HepG2 (cell line): ENCODE measurements at regions not wholly inside any gene's neighbourhood (a gene's known extent, or its start where the extent isn't known, plus 50 kb on each side); places are given as distances from the start of the nearest gene placed in this dataset.

Experiments
- ATAC-seq: fragments of 200-7000 bp; cut with Tn5 transposase; 3 replicates; pipeline ENCODE4 v1.9.1; 2020; ENCODE audit warnings: mild to moderate bottlenecking, moderate library complexity
- BruUV-seq: library from RNA; stranded (reverse); fragments of 400-500 nt; replicated peaks from 2 replicates; lab custom pipeline; 2021; lab: Mats Ljungman, UMichigan
- CTCF ChIA-PET: fragments of 300-600 bp; formaldehyde crosslinking; extraction: SDS; loops from one replicate; lab custom pipeline; 2021; ENCODE audit warnings: low total read pairs, inconsistent platforms, low intra/inter-chr PET ratio; lab: Yijun Ruan, JAX
- POLR2A ChIA-PET: fragments of 350-600 bp; sonication (Branson Sonifier 250); formaldehyde crosslinking; loops from one replicate; lab custom pipeline; 2020; ENCODE audit warnings: antibody characterized with exemption, inconsistent platforms; lab: Yijun Ruan, JAX
- DNase-seq: peaks from one replicate; pipeline ENCODE4 v3.0.0-alpha.2; 2015; ENCODE audit warnings: low spot score
- FAIRE-seq: peaks from 3 replicates; lab custom pipeline; 2011; peaks lifted over from hg19 to GRCh38; lab: Jason Lieb, UNC
- H2AFZ ChIP-seq: one replicate; pipeline ENCODE4 v1.6.1; 2011; ENCODE audit warnings: low read length, inconsistent platforms
- H3K27ac ChIP-seq: fragments of 300-600 bp; 3 replicates; pipeline ENCODE4 v1.8.0; 2011; ENCODE audit warnings: mixed run types, mild to moderate bottlenecking, mixed read lengths, low read length, inconsistent platforms; ENCODE audit not compliant: insufficient read depth; ENCODE audit errors: extremely low read length
- H3K27me3 ChIP-seq, 2 experiments: fragments of 200-600 bp in 1 of 2; 2 replicates in 1 of 2; 3 replicates in 1 of 2; pipeline versions ENCODE4 v1.6.0 to v1.8.0; 2011; ENCODE audit warnings: low read length in 2 of 2, mild to moderate bottlenecking in 2 of 2, moderate library complexity in 2 of 2, inconsistent platforms in 1 of 2; ENCODE audit not compliant: insufficient read depth in 2 of 2, control insufficient read depth in 1 of 2
- H3K36me3 ChIP-seq, 2 experiments: fragments of 200-600 bp in 1 of 2; replicated peaks in 1 of 2; 2 replicates in 1 of 2; 3 replicates in 1 of 2; pipeline versions ENCODE4 v1.5.1 to v1.8.0; 2011; ENCODE audit warnings: low read length in 2 of 2, inconsistent platforms in 1 of 2; ENCODE audit not compliant: insufficient read depth in 2 of 2, control insufficient read depth in 1 of 2
- H3K4me1 ChIP-seq: 2 replicates; pipeline ENCODE4 v1.5.1; 2012; ENCODE audit warnings: low read length, inconsistent platforms; ENCODE audit not compliant: insufficient read depth
- H3K4me2 ChIP-seq: 2 replicates; pipeline ENCODE4 v1.6.0; 2011; ENCODE audit warnings: low read depth, low read length, inconsistent platforms
- H3K4me3 ChIP-seq, 3 experiments: fragments of 200-600 bp in 1 of 3; sonication (generic), shearing (Covaris generic) in 1 of 3; replicated peaks in 1 of 3; 2 replicates each; pipeline ENCODE4 v1.5.1; 2011 to 2016; ENCODE audit warnings: low read length in 3 of 3, inconsistent platforms in 2 of 3, low read depth in 2 of 3, mild to moderate bottlenecking in 2 of 3, control low read depth in 1 of 3, mixed read lengths in 1 of 3; ENCODE audit not compliant: insufficient read depth in 1 of 3
- H3K79me2 ChIP-seq: one replicate; pipeline ENCODE4 v1.6.1; 2011; ENCODE audit warnings: low read length, inconsistent platforms; ENCODE audit not compliant: insufficient read depth
- H3K9ac ChIP-seq: 2 replicates; pipeline ENCODE4 v1.6.0; 2011; ENCODE audit warnings: mild to moderate bottlenecking, low read depth, low read length, inconsistent platforms; ENCODE audit not compliant: insufficient read depth
- H3K9me3 ChIP-seq: 2 replicates; pipeline ENCODE4 v1.5.1; 2012; ENCODE audit warnings: mild to moderate bottlenecking, low read length
- H4K20me1 ChIP-seq: 2 replicates; pipeline ENCODE4 v1.6.0; 2011; ENCODE audit warnings: inconsistent platforms, mild to moderate bottlenecking, low read length, moderate library complexity; ENCODE audit not compliant: insufficient read depth
- CEBPB ChIP-seq: IDR thresholded peaks from 2 replicates; pipeline ENCODE4 v1.6.1; 2011; ENCODE audit warnings: low read depth, low read length, improper control_type of control experiment, borderline replicate concordance
- HHEX ChIP-seq: IDR thresholded peaks from 2 replicates; pipeline ENCODE4 v1.6.1; 2016; ENCODE audit warnings: control low read depth
- HNF4A ChIP-seq: sonication (generic); formaldehyde crosslinking; IDR thresholded peaks from 2 replicates; pipeline ENCODE4 v1.4.0; 2020; ENCODE audit warnings: missing genetic modification reagents
- MAFK ChIP-seq, 2 experiments: IDR thresholded peaks in 1 of 2; conservative IDR thresholded peaks in 1 of 2; 2 replicates each; pipeline ENCODE4 v1.6.1; 2011; ENCODE audit warnings: improper control_type of control experiment in 2 of 2, low read length in 2 of 2
- NR2F2 ChIP-seq: IDR thresholded peaks from 2 replicates; pipeline ENCODE4 v1.6.1; 2012; ENCODE audit warnings: low read depth, inconsistent platforms, borderline replicate concordance
- PPARG ChIP-seq: conservative IDR thresholded peaks from 2 replicates; pipeline ENCODE4 v1.6.1; 2016; ENCODE audit warnings: missing biosample characterization, missing genetic modification reagents
- SNRNP70 ChIP-seq: fragments of 200-400 bp; formaldehyde crosslinking; IDR thresholded peaks from 2 replicates; pipeline ENCODE4 v1.6.1; 2017; ENCODE audit warnings: mild to moderate bottlenecking, low read depth, low read length, moderate library complexity
- SOX6 ChIP-seq, 2 experiments: fragments of 450-650 bp in 1 of 2; sonication (generic) in 1 of 2; formaldehyde crosslinking in 1 of 2; IDR thresholded peaks; 2 replicates each; pipeline versions ENCODE4 v1.4.0 to v1.6.1; 2017 to 2020; ENCODE audit warnings: antibody characterized with exemption in 1 of 2, mild to moderate bottlenecking in 1 of 2, missing genetic modification reagents in 1 of 2
- SRSF9 ChIP-seq: fragments of 200-400 bp; formaldehyde crosslinking; IDR thresholded peaks from 2 replicates; pipeline ENCODE4 v1.6.1; 2018; ENCODE audit warnings: borderline replicate concordance, mild to moderate bottlenecking, low read depth, low read length; ENCODE audit not compliant: insufficient read depth, poor library complexity, severe bottlenecking
- ZGPAT ChIP-seq: IDR thresholded peaks from 2 replicates; pipeline ENCODE4 v1.6.1; 2016; ENCODE audit warnings: mild to moderate bottlenecking
- ZNF20 ChIP-seq: sonication (generic); formaldehyde crosslinking; IDR thresholded peaks from 2 replicates; pipeline ENCODE4 v1.4.0; 2020; ENCODE audit warnings: mild to moderate bottlenecking, moderate library complexity, missing genetic modification reagents
- ZNF790 ChIP-seq: sonication (generic); formaldehyde crosslinking; IDR thresholded peaks from 2 replicates; pipeline ENCODE4 v1.8.0; 2022; ENCODE audit warnings: missing genetic modification reagents, mild to moderate bottlenecking, borderline replicate concordance
- in situ Hi-C: cut with HindIII; loops from 2 replicates; pipeline ENCODE4 v1.10.0; 2017; ENCODE audit warnings: low pct_unique_long_range_greater_than_20kb; ENCODE audit not compliant: extremely low pct_ligation_motif_present
- intact Hi-C: fragments of 100-400 bp; cut with micrococcal nuclease; formaldehyde crosslinking; loops from one replicate; pipeline ENCODE4 v1.10.0; 2022; ENCODE audit not compliant: unreplicated experiment

- TF ChIP-seq ZGPAT (CRISPR knock-in tag) (no peak; the same call in 1 of the 2 replicates), MAFK (conservative IDR thresholded peaks at IDR 0.05 in 1 of 2, IDR thresholded peaks at IDR 0.05 in 1 of 2; ENCODE audit: low read length in 2 of 2) (peak; percentile 88), ZNF790 (CRISPR knock-in tag) (no peak), SRSF9 (no peak), PPARG (CRISPR knock-in tag) (0 out of 2 replicates have a peak, but pooled peaks have one; percentile 26), ZNF20 (CRISPR knock-in tag) (no peak), SOX6 (IDR thresholded peaks at IDR 0.05) (no peak), SOX6 (CRISPR knock-in tag; IDR thresholded peaks at IDR 0.05) (peak; percentile 58; the same call in 1 of the 2 replicates), HNF4A (peak; percentile 75), SNRNP70 (no peak), NR2F2 (0 out of 2 replicates have a peak, but pooled peaks have one; percentile 40)
Measured at GRCh38 chr3:15952543-15953175, 154.9 kb upstream of the ANKRD28 start (continued).

DNA sequence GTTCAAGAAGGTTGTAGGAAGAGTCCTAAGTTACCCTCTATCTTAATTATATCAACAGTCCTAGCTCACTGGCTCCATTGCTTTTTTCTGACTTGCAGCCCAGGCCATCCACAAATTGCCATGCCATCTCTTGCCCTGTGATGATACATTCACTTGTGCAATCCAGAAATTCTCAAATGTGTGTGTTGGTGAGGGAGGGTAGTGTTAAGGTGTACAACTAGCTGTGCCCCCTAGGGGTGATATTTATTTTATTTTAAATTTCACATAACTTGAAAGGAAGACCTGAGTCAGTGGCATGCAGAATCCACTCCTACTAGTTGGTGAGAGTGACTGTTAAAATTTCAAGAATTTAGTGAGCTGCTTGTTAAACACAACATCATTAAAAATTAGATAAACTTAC, 156.1 kb upstream of the ANKRD28 start:
- in situ Hi-C loops (no loop called here), intact Hi-C loops (no loop called here)
- H3K4me2 ChIP-seq, result no peak overlapping the region
- no peaks in the 10 kb centered on the region for H3K27me3 ChIP-seq
- CTCF ChIA-PET, result no interaction called here
- H4K20me1 ChIP-seq, result no peaks in the 10 kb centered on the region
- no TSS peak for BruUV-seq
- no peak for FAIRE-seq
- no peak for TF ChIP-seq HHEX (CRISPR knock-in tag)
- TF ChIP-seq CEBPB, result peak; percentile 41; the same call in 1 of the 2 replicates
- no peak overlapping the region for H2AFZ ChIP-seq
- peaks cover 34% of the 10 kb centered on the region for H3K4me1 ChIP-seq
- no peaks in the 10 kb centered on the region for H3K9me3 ChIP-seq
- no peak overlapping the region for H3K27ac ChIP-seq
- H3K79me2 ChIP-seq, result no peaks in the 10 kb centered on the region
- H3K4me3 ChIP-seq, result no peak overlapping the region
- H3K36me3 ChIP-seq, result no peaks in the 10 kb centered on the region
- POLR2A ChIA-PET, result no interaction called here
- H3K9ac ChIP-seq, result no peak overlapping the region
- peak; percentile 55; the same call in 2 of the 3 replicates for ATAC-seq
- DNase-seq, result no peak
